ENCODE measurements at regions not wholly inside any gene's neighbourhood (a gene's known extent, or its start where the extent isn't known, plus 50 kb on each side); places are given as distances from the start of the nearest gene placed in this dataset.

GRCh38 chr19:30174357-30174645 is 197.9 kb upstream of the ZNF536 start (continued):
- TF ChIP-seq ZFP91 (CRISPR knock-in tag; IDR thresholded peaks at IDR 0.05) (no peak), ZNF695 (CRISPR knock-in tag; IDR thresholded peaks at IDR 0.05) (no peak), CAMTA2 (CRISPR knock-in tag; conservative IDR thresholded peaks at IDR 0.05) (no peak), MEIS2 (IDR thresholded peaks at IDR 0.05; ENCODE audit: partially characterized antibody) (no peak), EP300 (IDR thresholded peaks at IDR 0.05; ENCODE audit: low read length) (no peak), NELFE (IDR thresholded peaks at IDR 0.05; ENCODE audit: insufficient read depth, insufficient read length) (no peak)

- in situ Hi-C loops (cut with MboI) (no loop called here), intact Hi-C loops (cut with micrococcal nuclease) (no loop called here)
- Histone ChIP-seq H3K36me3 (ENCODE audit: control insufficient read depth, insufficient read depth, low read length) (no peaks in the 10 kb centered on the region), H3K9me1 (ENCODE audit: control insufficient read depth, insufficient read depth, low read length) (no peaks in the 10 kb centered on the region), H3K79me2 (ENCODE audit: control insufficient read depth, insufficient read depth, low read length) (no peaks in the 10 kb centered on the region), H2AFZ (ENCODE audit: low read depth, low read length) (no peak overlapping the region), H3K4me2 (ENCODE audit: insufficient read depth, low read length) (no peak overlapping the region), H3K9ac (ENCODE audit: insufficient read depth in 1 of 2, low read depth in 2 of 2, low read length in 2 of 2) (no peak overlapping the region), H3K27me3 (ENCODE audit: control insufficient read depth in 2 of 2, insufficient read depth in 2 of 2, low read length in 2 of 2) (peaks cover 0 to 6% of the 10 kb centered on the region in 2 experiments; a peak in 2 of 5 replicates), H3K9me3 (replicated peaks; ENCODE audit: control insufficient read depth, insufficient read depth, low read depth, low read length) (no peaks in the 10 kb centered on the region), H4K20me1 (replicated peaks; ENCODE audit: control insufficient read depth, insufficient read depth, low read length) (no peaks in the 10 kb centered on the region), H3K4me3 (no peak overlapping the region), H3K27ac (ENCODE audit: extremely low read depth, low read depth, low read length) (no peak overlapping the region), H3K4me1 (replicated peaks in 1 of 2; ENCODE audit: control insufficient read depth in 2 of 2, insufficient read depth in 2 of 2, low read length in 2 of 2) (no peaks in the 10 kb centered on the region)
- 0% methylated on average over 9 of the region's 9 CpGs for WGBS (ENCODE audit: insufficient coverage, low coverage, missing lambda C conversion rate)
- CTCF ChIA-PET (ENCODE audit: low intra/inter-chr PET ratio), result no interaction called here
- POLR2A ChIA-PET, result no interaction called here
- DNase-seq (ENCODE audit: extremely low read depth in 1 of 4, low spot score in 3 of 4), result no peak
- FAIRE-seq, result no peak
- TF ChIP-seq ZNF695 (CRISPR knock-in tag; IDR thresholded peaks at IDR 0.05) (no peak), ZMIZ1 (IDR thresholded peaks at IDR 0.05; ENCODE audit: low read depth in 2 of 2, low read length in 2 of 2) (no peak), ZNF583 (CRISPR knock-in tag; IDR thresholded peaks at IDR 0.05) (no peak), POLR2AphosphoS5 (IDR thresholded peaks at IDR 0.05; ENCODE audit: control insufficient read depth, insufficient read depth, low read depth, low read length) (no peak), NR2F6 (CRISPR knock-in tag; IDR thresholded peaks at IDR 0.05) (no peak), C11orf30 (IDR thresholded peaks at IDR 0.05; ENCODE audit: low read depth) (no peak), FOXM1 (IDR thresholded peaks at IDR 0.05; ENCODE audit: low read depth) (no peak), FOXM1 (CRISPR knock-in tag; IDR thresholded peaks at IDR 0.05; ENCODE audit: low read depth) (no peak), RAD51 (IDR thresholded peaks at IDR 0.05; ENCODE audit: borderline replicate concordance, low read depth) (no peak)
- no TSS peak for BruUV-seq (replicated peaks)
- no peak for ATAC-seq
These were observed 197.4 kb upstream of the ZNF536 start for GRCh38 chr19:30174791-30175190.

Measured in K562 (cell line).